Thyroid gland (tissue), 4 donors: ENCODE measurements at regions not wholly inside any gene's neighbourhood (a gene's known extent, or its start where the extent isn't known, plus 50 kb on each side); places are given as distances from the start of the nearest gene placed in this dataset.

Experiments used
- CTCF ChIP-seq, 6 experiments: fragments of 200-600 bp in 3 of 6; fragments of 450-650 bp in 3 of 6; sonication (generic) in 3 of 6; IDR thresholded peaks; one replicate each; pipeline ENCODE4 v1.5.1; 2016 to 2019; ENCODE audit warnings: antibody characterized with exemption in 6 of 6, mild to moderate bottlenecking in 2 of 6, inconsistent platforms in 1 of 6, moderate library complexity in 1 of 6
- POLR2A ChIP-seq, 2 donors: fragments of 450-650 bp; IDR thresholded peaks; one replicate each; pipeline ENCODE4 v1.6.1; 2017; ENCODE audit warnings: antibody characterized with exemption in 2 of 2, mild to moderate bottlenecking in 2 of 2, moderate library complexity in 1 of 2

- TF ChIP-seq CTCF (IDR thresholded peaks at IDR 0.05) (no peak), POLR2A (IDR thresholded peaks at IDR 0.05) (no peak)
Measured at GRCh38 chr9:129256959-129257713, 79.1 kb upstream of the IER5L start.
